H1 (cell line): ENCODE measurements at regions not wholly inside any gene's neighbourhood (a gene's known extent, or its start where the extent isn't known, plus 50 kb on each side); places are given as distances from the start of the nearest gene placed in this dataset.

ENCODE experiments used
- CTCF ChIA-PET: fragments of 300-600 bp; sonication (Branson Sonifier 250); formaldehyde crosslinking; loops from one replicate; lab custom pipeline; 2021; ENCODE audit not compliant: partially characterized antibody; lab: Charles Lee
- POLR2A ChIA-PET: fragments of 300-600 bp; sonication (Branson Sonifier 250); formaldehyde crosslinking; loops from one replicate; lab custom pipeline; 2021; ENCODE audit warnings: inconsistent platforms; ENCODE audit not compliant: partially characterized antibody; lab: Charles Lee
- DNase-seq, 2 experiments: peaks; one replicate each; pipeline versions ENCODE4 v3.0.0 to v3.0.0-alpha.2; 2010 to 2022; ENCODE audit warnings: low spot score in 2 of 2, low read depth in 1 of 2, mixed read lengths in 1 of 2
- FAIRE-seq: peaks from 2 replicates; lab custom pipeline; 2011; peaks lifted over from hg19 to GRCh38; lab: Jason Lieb, UNC
- H2AFZ ChIP-seq: 2 replicates; pipeline ENCODE4 v1.8.1; 2012; ENCODE audit warnings: low read length, inconsistent platforms
- H2AK5ac ChIP-seq: 2 replicates; pipeline ENCODE4 v1.6.1; 2013; ENCODE audit warnings: low read depth, low read length
- H2BK120ac ChIP-seq: replicated peaks from 2 replicates; pipeline ENCODE3; 2013; ENCODE audit warnings: low read depth, low read length, inconsistent platforms
- H2BK12ac ChIP-seq: 2 replicates; pipeline ENCODE4 v1.6.1; 2013; ENCODE audit warnings: low read depth, low read length
- H2BK15ac ChIP-seq: 2 replicates; pipeline ENCODE4 v1.6.1; 2013; ENCODE audit warnings: low read length
- H2BK20ac ChIP-seq: 2 replicates; pipeline ENCODE4 v1.6.1; 2013; ENCODE audit warnings: low read length
- H2BK5ac ChIP-seq: 2 replicates; pipeline ENCODE4 v1.6.1; 2013; ENCODE audit warnings: low read depth, low read length
- H3K14ac ChIP-seq: 2 replicates; pipeline ENCODE4 v1.6.1; 2013; ENCODE audit warnings: inconsistent platforms; ENCODE audit not compliant: insufficient read length
- H3K18ac ChIP-seq: 2 replicates; pipeline ENCODE4 v1.6.1; 2013; ENCODE audit warnings: low read length; ENCODE audit errors: extremely low read depth
- H3K23ac ChIP-seq: 2 replicates; pipeline ENCODE4 v1.6.1; 2013; ENCODE audit warnings: inconsistent platforms; ENCODE audit not compliant: insufficient read length
- H3K23me2 ChIP-seq: 2 replicates; pipeline ENCODE4 v1.6.1; 2013; ENCODE audit warnings: low read depth, low read length
- H3K27ac ChIP-seq: 2 replicates; pipeline ENCODE4 v1.6.1; 2011; ENCODE audit warnings: low read depth, low read length, inconsistent platforms
- H3K27me3 ChIP-seq, 4 experiments: replicated peaks in 1 of 4; 1 replicate in 1 of 4; 2 replicates in 3 of 4; pipeline versions ENCODE4 v1.6.1 to v1.8.1; 2011 to 2013; ENCODE audit warnings: low read length in 3 of 4, mild to moderate bottlenecking in 3 of 4, inconsistent platforms in 2 of 4, mixed read lengths in 2 of 4, moderate library complexity in 1 of 4; ENCODE audit not compliant: control insufficient read depth in 3 of 4, insufficient read depth in 3 of 4; ENCODE audit errors: extremely low read depth in 1 of 4
- H3K36me3 ChIP-seq, 4 experiments: 2 replicates each; pipeline versions ENCODE4 v1.6.1 to v1.8.1; 2011 to 2013; ENCODE audit warnings: mild to moderate bottlenecking in 4 of 4, low read length in 3 of 4, moderate library complexity in 2 of 4, control low read depth in 1 of 4, inconsistent platforms in 1 of 4; ENCODE audit not compliant: insufficient read depth in 4 of 4, control insufficient read depth in 2 of 4
- H3K4ac ChIP-seq: replicated peaks from 2 replicates; pipeline ENCODE3; 2013; ENCODE audit warnings: low read length, low read depth, mixed read lengths, inconsistent platforms; ENCODE audit not compliant: insufficient read length
- H3K4me1 ChIP-seq, 4 experiments: replicated peaks in 1 of 4; 1 replicate in 1 of 4; 2 replicates in 3 of 4; pipeline versions ENCODE4 v1.6.1 to v1.8.1; 2011 to 2013; ENCODE audit warnings: low read length in 3 of 4, inconsistent platforms in 2 of 4, mixed read lengths in 1 of 4; ENCODE audit not compliant: insufficient read depth in 4 of 4, control insufficient read depth in 3 of 4
- H3K4me2 ChIP-seq, 2 experiments: 2 replicates each; pipeline versions ENCODE4 v1.6.1 to v1.8.1; 2011 to 2013; ENCODE audit warnings: low read depth in 2 of 2, low read length in 2 of 2, control low read depth in 1 of 2, inconsistent platforms in 1 of 2, mild to moderate bottlenecking in 1 of 2; ENCODE audit not compliant: insufficient read depth in 1 of 2
- H3K4me3 ChIP-seq, 4 experiments: fragments of 200-600, 300-600 bp in 1 of 4; sonication (generic), shearing (Covaris generic), sonication (Bioruptor Twin) in 1 of 4; 2 replicates each; pipeline versions ENCODE4 v1.5.1 to v1.8.1; 2011 to 2016; ENCODE audit warnings: low read length in 4 of 4, low read depth in 3 of 4, control low read depth in 2 of 4, inconsistent platforms in 2 of 4, mild to moderate bottlenecking in 2 of 4, mixed read lengths in 1 of 4, moderate library complexity in 1 of 4; ENCODE audit not compliant: insufficient read depth in 2 of 4; ENCODE audit errors: extremely low read depth in 1 of 4
- H3K56ac ChIP-seq: replicated peaks from 2 replicates; pipeline ENCODE3; 2013; ENCODE audit warnings: low read depth, mild to moderate bottlenecking, mixed read lengths, low read length, inconsistent platforms; ENCODE audit not compliant: insufficient read length
- H3K79me1 ChIP-seq: 2 replicates; pipeline ENCODE4 v1.6.1; 2013; ENCODE audit warnings: low read depth, low read length, control low read depth
- H3K79me2 ChIP-seq, 2 experiments: 2 replicates each; pipeline versions ENCODE4 v1.6.1 to v1.8.1; 2012 to 2013; ENCODE audit warnings: low read length in 2 of 2, mild to moderate bottlenecking in 2 of 2, inconsistent platforms in 1 of 2; ENCODE audit not compliant: insufficient read depth in 2 of 2, control insufficient read depth in 1 of 2
- H3K9ac ChIP-seq, 4 experiments: replicated peaks in 1 of 4; 1 replicate in 1 of 4; 2 replicates in 3 of 4; pipeline versions ENCODE4 v1.6.1 to v1.8.1; 2011 to 2013; ENCODE audit warnings: low read depth in 3 of 4, low read length in 3 of 4, control low read depth in 2 of 4, mild to moderate bottlenecking in 2 of 4, moderate library complexity in 2 of 4, inconsistent platforms in 1 of 4; ENCODE audit errors: extremely low read depth in 1 of 4
- H3K9me3 ChIP-seq, 2 experiments: 2 replicates each; pipeline versions ENCODE4 v1.6.1 to v1.8.1; 2012 to 2013; ENCODE audit warnings: mild to moderate bottlenecking in 2 of 2, moderate library complexity in 2 of 2, control low read depth in 1 of 2, inconsistent platforms in 1 of 2, low read depth in 1 of 2, low read length in 1 of 2, mixed read lengths in 1 of 2; ENCODE audit not compliant: insufficient read depth in 2 of 2
- H4K20me1 ChIP-seq, 2 experiments: replicated peaks in 1 of 2; 2 replicates each; pipeline versions ENCODE3 to v1.8.1; 2011 to 2013; ENCODE audit warnings: inconsistent platforms in 2 of 2, low read length in 2 of 2, mild to moderate bottlenecking in 1 of 2; ENCODE audit not compliant: insufficient read depth in 2 of 2, control insufficient read depth in 1 of 2
- H4K5ac ChIP-seq: 2 replicates; pipeline ENCODE4 v1.6.1; 2013; ENCODE audit warnings: low read length, low read depth, mixed read lengths, inconsistent platforms; ENCODE audit not compliant: insufficient read length
- H4K8ac ChIP-seq: 2 replicates; pipeline ENCODE4 v1.8.0; 2013; ENCODE audit warnings: mild to moderate bottlenecking, moderate library complexity, low read length, inconsistent platforms; ENCODE audit not compliant: insufficient read depth; ENCODE audit errors: extremely low read depth
- H4K91ac ChIP-seq: replicated peaks from 2 replicates; pipeline ENCODE3; 2013; ENCODE audit warnings: low read length, mixed read lengths, inconsistent platforms; ENCODE audit not compliant: insufficient read length
- ASH2L ChIP-seq: fragments of 200-600, 300-600 bp; sonication (generic); IDR thresholded peaks from one replicate; pipeline ENCODE4 v1.7.1; 2017; ENCODE audit warnings: low read length
- CTCF ChIP-seq, 3 experiments: IDR thresholded peaks; 1 replicate in 2 of 3; 2 replicates in 1 of 3; pipeline versions ENCODE4 v1.5.1 to v1.6.1; 2011; ENCODE audit warnings: low read length in 3 of 3, mild to moderate bottlenecking in 3 of 3, inconsistent platforms in 2 of 3, low read depth in 1 of 3, moderate library complexity in 1 of 3; ENCODE audit not compliant: insufficient read depth in 1 of 3; ENCODE audit errors: control extremely low read depth in 1 of 3
- EGR1 ChIP-seq: IDR thresholded peaks from 2 replicates; pipeline ENCODE4 v1.6.1; 2011; ENCODE audit warnings: low read depth, low read length, borderline replicate concordance
- FOSL1 ChIP-seq: IDR thresholded peaks from 2 replicates; pipeline ENCODE4 v1.6.1; 2011; ENCODE audit warnings: mild to moderate bottlenecking, low read depth, low read length, moderate library complexity; ENCODE audit not compliant: insufficient read depth
- GTF2F1 ChIP-seq: IDR thresholded peaks from 2 replicates; pipeline ENCODE4 v1.6.1; 2012; ENCODE audit warnings: low read depth, low read length, improper control_type of control experiment, borderline replicate concordance
- HDAC6 ChIP-seq: IDR thresholded peaks from one replicate; pipeline ENCODE4 v1.7.1; 2012; ENCODE audit warnings: low read depth, mild to moderate bottlenecking, inconsistent platforms, low read length, moderate library complexity
- KDM5A ChIP-seq: fragments of 200-600 bp; IDR thresholded peaks from 2 replicates; pipeline ENCODE4 v1.7.1; 2012; ENCODE audit warnings: mild to moderate bottlenecking, low read length, inconsistent platforms, mixed read lengths
- RFX5 ChIP-seq: IDR thresholded peaks from 2 replicates; pipeline ENCODE4 v1.6.1; 2011; ENCODE audit warnings: low read depth, low read length, improper control_type of control experiment, borderline replicate concordance
- RNF2 ChIP-seq: fragments of 200-900, 300-1000 bp; sonication (generic); IDR thresholded peaks from 2 replicates; pipeline ENCODE4 v1.7.1; 2016; ENCODE audit warnings: borderline replicate concordance, low read depth, mild to moderate bottlenecking, antibody characterized with exemption, low read length; ENCODE audit not compliant: poor library complexity, severe bottlenecking; ENCODE audit errors: missing control alignments
- SP2 ChIP-seq: IDR thresholded peaks from 2 replicates; pipeline ENCODE4 v1.6.1; 2012; ENCODE audit warnings: mild to moderate bottlenecking, low read length, inconsistent platforms
- SP4 ChIP-seq: IDR thresholded peaks from 2 replicates; pipeline ENCODE4 v1.6.1; 2012; ENCODE audit warnings: low read length, inconsistent platforms
- USF2 ChIP-seq: IDR thresholded peaks from 2 replicates; pipeline ENCODE4 v1.6.1; 2011; ENCODE audit warnings: low read length, improper control_type of control experiment

DNA sequence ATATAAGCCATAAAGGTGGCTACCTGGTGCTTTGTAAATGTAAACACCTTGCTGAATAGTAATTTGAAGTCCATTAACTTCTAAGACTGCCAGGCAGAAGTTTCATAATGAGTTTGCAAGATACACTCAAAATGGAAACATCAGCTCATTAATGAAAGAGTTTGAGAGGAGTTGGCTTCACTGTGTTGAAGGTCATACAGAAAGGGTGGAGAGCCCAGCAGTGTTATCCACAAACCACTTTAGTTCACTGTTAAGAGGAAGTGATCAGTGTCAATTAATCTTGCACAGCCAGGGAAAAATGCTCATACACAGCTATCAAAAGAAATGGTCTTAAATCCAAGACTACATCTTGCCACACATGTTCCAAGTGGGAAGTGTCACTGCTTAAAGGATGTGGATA lies 689.4 kb downstream of the JRKL start:
- H3K9me3 ChIP-seq = no peaks in the 10 kb centered on the region; a peak in 1 of 4 replicates
- H3K27ac ChIP-seq = no peak overlapping the region
- no peak overlapping the region for H2AK5ac ChIP-seq
- DNase-seq (no peak), FAIRE-seq (no peak)
- H3K4ac ChIP-seq = no peak overlapping the region
- H3K79me2 ChIP-seq = no peaks in the 10 kb centered on the region
- H3K56ac ChIP-seq = no peak overlapping the region
- H2BK12ac ChIP-seq = no peak overlapping the region
- H3K23me2 ChIP-seq = no peaks in the 10 kb centered on the region
- no peak overlapping the region for H3K4me2 ChIP-seq
- H2AFZ ChIP-seq = no peak overlapping the region
- no peak overlapping the region for H3K23ac ChIP-seq
- H4K5ac ChIP-seq = no peak overlapping the region
- no peak overlapping the region for H2BK20ac ChIP-seq
- no peaks in the 10 kb centered on the region for H3K4me1 ChIP-seq
- H4K91ac ChIP-seq = no peak overlapping the region
- H3K36me3 ChIP-seq = no peaks in the 10 kb centered on the region
- H3K79me1 ChIP-seq = no peaks in the 10 kb centered on the region
- H3K4me3 ChIP-seq = no peak overlapping the region
- no peak overlapping the region for H3K9ac ChIP-seq
- no peak overlapping the region for H3K14ac ChIP-seq
- CTCF ChIA-PET = interaction anchor here (0.6 to 2.1 kb wide), 6 partner anchors 14 to 1652 kb away, joined by 3 to 8 read pairs (median 5); no protein-coding TSS in a partner anchor
- no peaks in the 10 kb centered on the region for H3K27me3 ChIP-seq
- no peak overlapping the region for H2BK5ac ChIP-seq
- H4K20me1 ChIP-seq = no peaks in the 10 kb centered on the region
- H2BK120ac ChIP-seq = no peak overlapping the region
- POLR2A ChIA-PET = no interaction called here
- no peak overlapping the region for H3K18ac ChIP-seq
- H2BK15ac ChIP-seq = no peak overlapping the region
- H4K8ac ChIP-seq = no peak overlapping the region
- TF ChIP-seq KDM5A = no peak
- TF ChIP-seq FOSL1 = no peak
- TF ChIP-seq RNF2 = no peak
- TF ChIP-seq ASH2L = no peak
- no peak for TF ChIP-seq RFX5
- TF ChIP-seq GTF2F1 = no peak
- no peak for TF ChIP-seq SP4
- no peak for TF ChIP-seq SP2
- TF ChIP-seq HDAC6 = no peak
- TF ChIP-seq USF2 = no peak
- no peak for TF ChIP-seq EGR1
- no peak for TF ChIP-seq CTCF (IDR thresholded peaks at IDR 0.05; ENCODE audit: control extremely low read depth in 1 of 3, insufficient read depth in 1 of 3, low read depth in 1 of 3, low read length in 3 of 3)
